Activated B cell treated with CpG ODN at 0.5 μM for 24 hours (primary cell): ENCODE measurements at regions not wholly inside any gene's neighbourhood (a gene's known extent, or its start where the extent isn't known, plus 50 kb on each side); places are given as distances from the start of the nearest gene placed in this dataset.

Experiments used
- ATAC-seq: fragments of 200-7000 bp; cut with Tn5 transposase; one replicate; pipeline ENCODE4 v1.10.0; 2021; ENCODE audit warnings: low read depth, mild to moderate bottlenecking, moderate library complexity
- CTCF ChIA-PET: fragments of 350-600 bp; sonication (Branson Sonifier 250); formaldehyde crosslinking; loops from one replicate; lab custom pipeline; 2021; ENCODE audit warnings: antibody characterized with exemption; lab: Charles Lee
- POLR2A ChIA-PET: fragments of 350-600 bp; sonication (Branson Sonifier 250); formaldehyde crosslinking; loops from one replicate; lab custom pipeline; 2021; ENCODE audit warnings: antibody characterized with exemption; lab: Charles Lee
- DNase-seq: peaks from one replicate; pipeline ENCODE4 v3.0.0; 2022
- H3K27ac Mint-ChIP-seq: one replicate; pipeline ENCODE4 v1.8.0; 2020; ENCODE audit warnings: mixed read lengths
- H3K27me3 Mint-ChIP-seq: one replicate; pipeline ENCODE4 v1.8.0; 2021; ENCODE audit warnings: mixed read lengths
- H3K36me3 Mint-ChIP-seq: one replicate; pipeline ENCODE4 v1.8.0; 2021; ENCODE audit warnings: low read depth, mixed read lengths
- H3K4me1 Mint-ChIP-seq: one replicate; pipeline ENCODE4 v1.8.0; 2021; ENCODE audit warnings: mixed read lengths
- H3K4me3 Mint-ChIP-seq: one replicate; pipeline ENCODE4 v1.8.0; 2020; ENCODE audit warnings: mild to moderate bottlenecking, mixed read lengths
- H3K9me3 Mint-ChIP-seq: one replicate; pipeline ENCODE4 v1.8.0; 2020; ENCODE audit warnings: mixed read lengths
- intact Hi-C: fragments of 100-400 bp; cut with micrococcal nuclease; formaldehyde crosslinking; loops from one replicate; pipeline ENCODE4 v1.15.1; 2024
- TF ChIP-seq, protein P1 (sequence below): fragments of 200-600 bp; IDR thresholded peaks from one replicate; pipeline ENCODE4 v1.8.0; 2022; ENCODE audit warnings: antibody characterized with exemption, mild to moderate bottlenecking

DNA sequence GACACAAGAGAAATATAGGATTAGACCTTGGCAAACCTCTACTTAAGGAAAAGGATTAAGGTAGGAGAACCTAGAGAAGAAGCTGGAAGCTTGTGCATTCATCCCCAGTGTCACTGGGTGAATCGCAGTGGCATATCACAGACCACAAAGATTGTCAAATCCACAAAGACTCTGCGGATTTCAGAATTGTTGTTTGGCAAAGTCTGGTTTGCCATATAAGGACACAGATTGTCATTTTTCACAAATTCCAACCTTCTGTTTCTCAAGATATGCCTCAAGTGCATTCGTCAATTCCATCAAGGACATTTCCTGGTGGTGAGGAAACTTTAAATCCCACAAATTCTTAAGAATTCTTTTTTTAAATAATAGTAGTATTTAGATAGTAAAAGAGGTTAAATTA lies 395.1 kb upstream of the PAPPA start:
- H3K27me3 Mint-ChIP-seq = no peaks in the 10 kb centered on the region
- ChIA-PET POLR2A (no interaction called here), CTCF (no interaction called here)
- H3K4me1 Mint-ChIP-seq = no peaks in the 10 kb centered on the region
- intact Hi-C loops = no loop called here
- DNase-seq (no peak), ATAC-seq (no peak)
- no peak overlapping the region for H3K4me3 Mint-ChIP-seq
- H3K9me3 Mint-ChIP-seq = peaks cover 4% of the 10 kb centered on the region
- TF ChIP-seq, protein P1, sequence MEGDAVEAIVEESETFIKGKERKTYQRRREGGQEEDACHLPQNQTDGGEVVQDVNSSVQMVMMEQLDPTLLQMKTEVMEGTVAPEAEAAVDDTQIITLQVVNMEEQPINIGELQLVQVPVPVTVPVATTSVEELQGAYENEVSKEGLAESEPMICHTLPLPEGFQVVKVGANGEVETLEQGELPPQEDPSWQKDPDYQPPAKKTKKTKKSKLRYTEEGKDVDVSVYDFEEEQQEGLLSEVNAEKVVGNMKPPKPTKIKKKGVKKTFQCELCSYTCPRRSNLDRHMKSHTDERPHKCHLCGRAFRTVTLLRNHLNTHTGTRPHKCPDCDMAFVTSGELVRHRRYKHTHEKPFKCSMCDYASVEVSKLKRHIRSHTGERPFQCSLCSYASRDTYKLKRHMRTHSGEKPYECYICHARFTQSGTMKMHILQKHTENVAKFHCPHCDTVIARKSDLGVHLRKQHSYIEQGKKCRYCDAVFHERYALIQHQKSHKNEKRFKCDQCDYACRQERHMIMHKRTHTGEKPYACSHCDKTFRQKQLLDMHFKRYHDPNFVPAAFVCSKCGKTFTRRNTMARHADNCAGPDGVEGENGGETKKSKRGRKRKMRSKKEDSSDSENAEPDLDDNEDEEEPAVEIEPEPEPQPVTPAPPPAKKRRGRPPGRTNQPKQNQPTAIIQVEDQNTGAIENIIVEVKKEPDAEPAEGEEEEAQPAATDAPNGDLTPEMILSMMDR = no peak
- no peaks in the 10 kb centered on the region for H3K36me3 Mint-ChIP-seq
- no peak overlapping the region for H3K27ac Mint-ChIP-seq

DNA sequence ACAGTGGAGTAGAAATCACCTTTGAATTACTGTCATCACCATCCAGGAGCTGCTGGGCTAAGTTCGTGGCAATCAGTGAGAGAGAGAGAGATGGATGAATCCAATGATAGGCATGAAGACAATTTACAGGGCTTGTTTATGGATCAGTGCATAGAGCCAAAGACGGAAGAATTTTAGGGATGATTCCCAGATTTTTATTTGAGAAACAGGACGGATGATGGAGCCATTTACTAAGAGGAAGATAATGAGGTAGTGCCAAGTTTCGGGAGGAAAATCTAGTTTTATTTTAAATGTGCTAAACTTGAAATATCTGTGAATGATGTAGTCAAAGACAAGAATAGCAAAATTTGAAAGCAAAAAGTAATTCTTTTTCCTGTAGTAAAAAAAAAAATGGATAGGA lies 394.2 kb upstream of the PAPPA start:
- intact Hi-C loops = no loop called here
- Mint-ChIP-seq H3K27me3 (no peaks in the 10 kb centered on the region), H3K36me3 (no peaks in the 10 kb centered on the region), H3K27ac (no peak overlapping the region), H3K4me1 (no peaks in the 10 kb centered on the region), H3K4me3 (no peak overlapping the region), H3K9me3 (peaks cover 4% of the 10 kb centered on the region)
- DNase-seq (no peak), ATAC-seq (no peak)
- ChIA-PET POLR2A (no interaction called here), CTCF (interaction anchor here (0.5 kb wide), 1 partner anchor 1022 kb away, joined by 3 read pairs; no protein-coding TSS in a partner anchor)
- TF ChIP-seq, protein P1 = no peak

DNA sequence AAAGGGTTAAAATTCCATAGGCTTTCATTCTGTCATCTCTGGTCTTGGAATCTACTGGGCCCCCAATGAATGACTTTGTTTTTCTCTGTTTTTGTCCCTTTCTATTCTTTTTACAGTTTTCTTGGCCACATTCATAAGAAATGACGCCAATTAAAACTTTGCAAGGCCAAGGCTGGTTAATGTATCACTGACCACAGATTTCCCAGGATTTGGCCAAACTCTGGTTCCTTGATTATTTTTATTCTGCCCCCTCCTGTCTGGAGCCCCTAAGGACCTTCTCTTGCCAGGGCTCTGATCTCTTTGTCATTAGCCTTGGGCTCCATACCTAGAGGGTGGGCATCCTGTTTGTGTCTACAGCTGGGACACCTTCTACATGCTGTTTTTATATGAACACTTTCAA lies 388.9 kb upstream of the PAPPA start:
- intact Hi-C loops = no loop called here
- Mint-ChIP-seq H3K4me1 (no peaks in the 10 kb centered on the region), H3K27me3 (no peaks in the 10 kb centered on the region), H3K36me3 (no peaks in the 10 kb centered on the region), H3K27ac (no peak overlapping the region), H3K4me3 (no peak overlapping the region), H3K9me3 (no peaks in the 10 kb centered on the region)
- ChIA-PET POLR2A (no interaction called here), CTCF (no interaction called here)
- TF ChIP-seq, protein P1 = no peak
- DNase-seq = no peak
- ATAC-seq = no peak

DNA sequence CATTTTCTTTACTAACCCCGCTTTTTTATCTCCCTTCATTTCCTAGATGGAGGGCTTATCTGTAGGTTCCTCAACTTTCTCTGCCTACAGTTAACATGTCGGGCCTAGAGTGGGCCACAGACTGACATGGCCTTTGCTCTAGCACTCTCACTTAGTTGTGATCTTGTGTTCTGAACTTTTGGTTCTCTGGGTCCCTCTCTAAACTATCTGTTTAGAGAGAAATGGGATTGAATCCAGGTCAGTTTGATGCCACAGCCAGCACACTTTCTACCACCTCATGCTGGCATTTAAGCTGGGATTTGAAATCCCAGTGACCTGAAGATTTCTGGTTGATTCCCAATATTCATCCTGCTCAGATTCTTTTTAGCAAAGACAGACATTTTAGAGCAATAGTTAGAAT lies 388.5 kb upstream of the PAPPA start:
- intact Hi-C loops = no loop called here
- Mint-ChIP-seq H3K4me3 (no peak overlapping the region), H3K4me1 (no peaks in the 10 kb centered on the region), H3K27ac (no peak overlapping the region), H3K9me3 (no peaks in the 10 kb centered on the region), H3K27me3 (no peaks in the 10 kb centered on the region), H3K36me3 (no peaks in the 10 kb centered on the region)
- no peak for ATAC-seq
- POLR2A ChIA-PET = no interaction called here
- TF ChIP-seq, protein P1 = no peak
- DNase-seq = no peak
- CTCF ChIA-PET = no interaction called here

DNA sequence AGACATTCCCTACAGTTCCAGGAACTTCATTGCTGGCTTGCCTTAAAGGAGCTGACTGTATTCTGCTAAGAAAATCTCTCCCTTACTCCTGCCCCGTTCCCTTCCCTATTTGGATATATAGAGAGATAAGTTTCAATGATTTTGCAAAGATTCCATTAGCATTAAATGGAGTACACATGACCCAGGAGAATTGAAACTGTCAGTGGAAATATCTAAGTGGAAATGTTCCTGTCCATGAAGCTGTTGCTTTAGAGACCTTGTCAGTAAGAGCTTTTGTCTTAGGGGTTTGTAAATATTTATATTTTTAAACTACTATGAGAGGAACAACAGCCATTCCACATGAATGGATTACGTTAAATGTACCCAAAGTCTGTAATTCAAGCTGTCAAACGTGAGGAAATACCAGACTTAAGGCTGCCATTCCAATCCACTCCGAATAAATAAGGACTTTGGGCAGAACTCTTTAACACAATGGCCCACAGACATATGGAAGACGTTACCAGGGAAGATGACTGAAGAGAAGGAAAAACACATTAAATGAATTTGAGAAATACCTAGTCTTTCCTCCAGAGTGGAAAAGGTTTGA lies 387.1 kb upstream of the PAPPA start:
- DNase-seq (no peak), ATAC-seq (no peak)
- TF ChIP-seq, protein P1 = no peak
- intact Hi-C loops = no loop called here
- H3K27me3 Mint-ChIP-seq = no peaks in the 10 kb centered on the region
- H3K9me3 Mint-ChIP-seq = no peaks in the 10 kb centered on the region
- H3K4me1 Mint-ChIP-seq = no peaks in the 10 kb centered on the region
- H3K27ac Mint-ChIP-seq = no peak overlapping the region
- POLR2A ChIA-PET = no interaction called here
- no peaks in the 10 kb centered on the region for H3K36me3 Mint-ChIP-seq
- H3K4me3 Mint-ChIP-seq = no peak overlapping the region
- CTCF ChIA-PET = no interaction called here
